Spleen (tissue), 7 donors: ENCODE measurements at regions not wholly inside any gene's neighbourhood (a gene's known extent, or its start where the extent isn't known, plus 50 kb on each side); places are given as distances from the start of the nearest gene placed in this dataset.

Source experiments
- CTCF ChIP-seq, 11 experiments: fragments of 200-600 bp in 7 of 11; fragments of 450-650 bp in 4 of 11; sonication (generic) in 4 of 11; IDR thresholded peaks in 8 of 11; conservative IDR thresholded peaks in 3 of 11; 1 replicate in 7 of 11; 2 replicates in 4 of 11; pipeline versions ENCODE4 v1.4.0 to v1.8.0; 2016 to 2021; ENCODE audit warnings: antibody characterized with exemption in 11 of 11, inconsistent platforms in 4 of 11, mild to moderate bottlenecking in 1 of 11
- POLR2A ChIP-seq, 3 donors: fragments of 450-650 bp; IDR thresholded peaks; one replicate each; pipeline ENCODE4 v1.5.1; 2017; ENCODE audit warnings: antibody characterized with exemption in 3 of 3, mild to moderate bottlenecking in 1 of 3
- POLR2AphosphoS5 ChIP-seq, 3 donors: sonication (generic); formaldehyde crosslinking; IDR thresholded peaks; one replicate each; pipeline ENCODE4 v1.5.1; 2017; ENCODE audit warnings: antibody characterized with exemption in 3 of 3
- donor health status: DM: no; HTN: no; CAD: no; lungs with moderate emphysema.
- donor health status: DM: no; HTN: no; CAD: no.
- donor health status: DM: no; HTN: no; CAD: no.

DNA sequence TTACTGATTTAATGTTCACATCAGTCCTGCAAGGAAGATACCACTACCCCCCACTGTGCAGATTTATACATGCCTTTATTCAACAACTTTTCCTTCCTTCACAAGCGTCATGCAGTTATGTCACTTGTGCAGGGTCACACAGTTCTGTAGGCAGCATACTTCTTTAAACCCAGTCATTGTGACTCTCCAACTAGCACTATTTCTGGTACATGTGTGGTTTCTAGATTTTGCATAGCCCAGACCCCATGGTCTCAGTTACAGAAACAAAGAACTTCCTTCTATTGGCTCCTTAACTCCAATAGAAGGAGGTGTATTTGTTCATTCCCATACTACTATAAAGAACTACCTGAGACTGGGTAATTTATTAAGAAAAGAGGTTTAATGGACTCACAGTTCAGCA lies 333.1 kb downstream of the ZNF516 start:
- no peak for TF ChIP-seq POLR2A (IDR thresholded peaks at IDR 0.05)
- no peak for TF ChIP-seq CTCF (IDR thresholded peaks at IDR 0.05 in 8 of 11, conservative IDR thresholded peaks at IDR 0.05 in 3 of 11)
- TF ChIP-seq POLR2AphosphoS5 (IDR thresholded peaks at IDR 0.05): no peak
